ENCODE measurements at regions not wholly inside any gene's neighbourhood (a gene's known extent, or its start where the extent isn't known, plus 50 kb on each side); places are given as distances from the start of the nearest gene placed in this dataset.

- TF ChIP-seq CTCF (IDR thresholded peaks at IDR 0.05; ENCODE audit: insufficient read depth, low read depth, low read length) (no peak), EZH2 (IDR thresholded peaks at IDR 0.05; ENCODE audit: insufficient read depth, low read length) (no peak)
Observed at GRCh38 chr2:166802475-166802874, 85.8 kb upstream of the XIRP2 start.
